RPMI8226 (cell line): ENCODE measurements at regions not wholly inside any gene's neighbourhood (a gene's known extent, or its start where the extent isn't known, plus 50 kb on each side); places are given as distances from the start of the nearest gene placed in this dataset.

Experiments
- DNase-seq: peaks from one replicate; pipeline ENCODE4 v3.0.0-alpha.2; 2015

DNA sequence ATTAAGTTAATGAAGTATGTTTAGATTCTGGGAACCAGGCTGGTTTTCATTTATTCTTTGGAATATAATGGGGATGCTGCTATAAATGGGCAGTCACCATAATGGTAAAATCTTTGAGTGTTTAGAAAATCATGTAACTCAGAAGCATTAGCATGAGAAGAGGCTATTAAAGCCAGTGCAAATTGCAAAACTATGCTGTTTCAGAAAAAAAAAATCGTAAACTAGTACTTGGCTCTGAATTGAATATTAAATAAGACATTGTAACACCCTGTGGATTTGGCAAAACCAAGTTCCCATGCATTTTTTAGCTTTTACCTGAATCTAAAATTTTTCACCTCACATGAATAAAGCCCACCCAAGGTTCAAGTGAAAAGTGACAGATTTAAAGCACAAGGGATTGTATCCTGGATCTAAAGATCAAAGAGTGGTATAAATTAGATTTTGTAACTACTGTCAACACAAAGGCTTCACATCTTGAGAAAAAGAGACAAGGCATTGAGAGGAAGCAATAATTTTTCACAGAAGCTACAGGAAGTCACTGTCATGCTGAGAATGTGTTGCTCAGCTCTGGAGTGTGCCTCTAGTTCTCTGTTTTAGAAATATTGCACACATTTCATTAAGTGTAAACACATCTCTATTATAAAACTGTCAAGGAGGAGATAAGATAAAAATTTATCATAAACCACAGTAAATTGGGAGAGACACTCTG, 142.2 kb downstream of the ABCA8 start:
- no peak for DNase-seq

DNA sequence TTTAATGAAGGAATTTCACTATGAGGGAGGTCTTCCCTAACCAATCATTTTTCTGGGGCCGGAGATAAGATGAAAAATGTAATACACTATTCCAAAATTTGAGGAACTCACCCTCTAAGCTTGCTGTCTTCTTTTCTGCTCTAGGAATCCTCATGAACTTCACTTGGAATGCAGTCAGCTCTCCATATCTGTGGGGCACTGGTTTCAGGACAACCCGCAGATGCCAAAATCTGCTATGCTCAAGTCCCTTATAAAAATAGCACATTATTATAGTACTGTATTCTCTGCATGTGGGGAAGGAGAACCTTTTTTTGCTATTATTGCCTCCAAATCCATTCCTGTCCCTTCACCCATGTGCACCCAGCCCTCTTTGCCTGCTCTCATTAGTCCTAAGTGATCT, 146.0 kb downstream of the ABCA8 start:
- DNase-seq, result no peak

GRCh38 chr17:68807998-68808772, 147.0 kb downstream of the ABCA8 start:
- DNase-seq, result no peak

- no peak for DNase-seq
Measured at GRCh38 chr17:68805609-68806008, 149.6 kb downstream of the ABCA8 start.

GRCh38 chr17:68804777-68805520, 150.2 kb downstream of the ABCA8 start:
- no peak for DNase-seq

DNA sequence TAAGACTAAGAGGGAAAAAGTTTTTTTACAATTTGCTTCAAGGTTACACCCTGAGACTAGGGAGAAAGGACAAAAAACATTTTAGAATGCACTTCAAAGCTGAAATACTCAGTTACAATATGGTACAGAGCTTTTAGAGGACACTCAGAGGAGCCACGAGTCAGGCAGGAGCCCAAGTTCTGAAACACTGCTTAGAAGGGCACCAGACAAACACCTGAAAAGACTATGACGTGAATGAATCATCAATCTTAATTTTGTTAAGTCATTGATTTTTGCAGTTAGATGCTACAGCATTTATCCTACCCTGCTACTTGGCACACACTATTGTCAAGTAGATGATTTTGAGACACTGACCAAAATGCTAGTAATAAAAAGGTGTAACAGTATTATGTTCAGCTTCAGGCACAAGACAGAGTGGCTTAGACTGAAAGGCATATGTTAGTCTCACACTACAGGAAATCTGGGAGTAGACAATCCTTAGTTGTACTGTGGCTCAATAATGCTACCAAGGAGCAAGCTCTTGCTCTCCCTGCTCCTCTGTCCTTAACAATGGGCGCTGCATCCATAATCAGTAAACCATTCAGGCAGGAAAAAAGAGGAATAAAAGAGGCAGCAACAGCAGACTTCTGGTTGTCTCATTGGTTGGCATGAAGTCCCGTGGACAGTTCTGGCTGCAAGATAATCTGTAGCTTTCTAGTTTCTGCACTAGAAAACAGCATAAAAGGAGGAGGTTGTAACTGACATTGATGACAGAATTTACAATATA, 151.8 kb downstream of the ABCA8 start:
- no peak for DNase-seq

GRCh38 chr17:68801335-68802247, 153.6 kb downstream of the ABCA8 start:
- DNase-seq, result no peak

DNA sequence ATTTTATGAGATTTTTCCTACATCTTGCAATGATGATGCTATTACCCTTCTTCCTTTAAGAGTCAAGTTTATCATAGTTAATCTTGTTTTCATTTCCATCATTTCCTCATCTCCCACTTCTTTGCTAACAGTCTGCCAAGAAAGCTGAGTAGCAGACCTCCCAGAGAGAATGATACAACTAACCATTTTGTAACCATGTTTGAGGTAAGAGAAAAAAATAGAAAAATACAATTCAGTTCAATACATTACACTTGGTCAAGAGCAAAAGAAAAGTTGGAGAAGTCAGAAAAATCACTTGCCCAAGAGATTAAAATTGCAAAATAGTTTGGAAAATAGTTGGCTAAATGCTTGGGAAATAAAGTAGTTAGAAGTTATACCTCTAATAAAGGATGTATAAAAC, 154.4 kb downstream of the ABCA8 start:
- DNase-seq, result no peak

- DNase-seq, result no peak
Measured at GRCh38 chr17:68794636-68795434, 160.4 kb downstream of the ABCA8 start.

DNA sequence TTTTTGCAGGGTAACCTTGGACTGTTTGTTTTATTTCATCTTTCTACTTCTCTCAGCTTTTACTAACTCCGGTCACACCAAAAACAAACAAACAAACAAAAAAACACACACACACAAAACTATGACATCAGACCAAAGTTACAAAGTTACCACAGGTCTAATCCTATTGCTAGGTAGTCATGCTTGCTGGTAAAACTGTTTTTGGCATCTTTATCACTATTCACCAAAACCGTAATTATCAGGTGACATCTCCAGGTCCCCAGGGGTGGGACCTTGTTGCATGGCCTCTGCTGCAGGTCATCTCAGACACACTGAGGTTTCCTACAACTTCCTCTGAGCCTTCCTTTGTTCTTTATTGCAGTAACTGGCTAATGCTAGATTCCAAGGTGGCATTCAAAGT, 162.3 kb downstream of the ABCA8 start:
- no peak for DNase-seq

- DNase-seq, result no peak
Measured at GRCh38 chr17:68792042-68792685, 163.0 kb downstream of the ABCA8 start.

GRCh38 chr17:68790931-68791330, 164.3 kb downstream of the ABCA8 start:
- no peak for DNase-seq

GRCh38 chr17:68790492-68790891, 164.7 kb downstream of the ABCA8 start:
- DNase-seq, result no peak

DNA sequence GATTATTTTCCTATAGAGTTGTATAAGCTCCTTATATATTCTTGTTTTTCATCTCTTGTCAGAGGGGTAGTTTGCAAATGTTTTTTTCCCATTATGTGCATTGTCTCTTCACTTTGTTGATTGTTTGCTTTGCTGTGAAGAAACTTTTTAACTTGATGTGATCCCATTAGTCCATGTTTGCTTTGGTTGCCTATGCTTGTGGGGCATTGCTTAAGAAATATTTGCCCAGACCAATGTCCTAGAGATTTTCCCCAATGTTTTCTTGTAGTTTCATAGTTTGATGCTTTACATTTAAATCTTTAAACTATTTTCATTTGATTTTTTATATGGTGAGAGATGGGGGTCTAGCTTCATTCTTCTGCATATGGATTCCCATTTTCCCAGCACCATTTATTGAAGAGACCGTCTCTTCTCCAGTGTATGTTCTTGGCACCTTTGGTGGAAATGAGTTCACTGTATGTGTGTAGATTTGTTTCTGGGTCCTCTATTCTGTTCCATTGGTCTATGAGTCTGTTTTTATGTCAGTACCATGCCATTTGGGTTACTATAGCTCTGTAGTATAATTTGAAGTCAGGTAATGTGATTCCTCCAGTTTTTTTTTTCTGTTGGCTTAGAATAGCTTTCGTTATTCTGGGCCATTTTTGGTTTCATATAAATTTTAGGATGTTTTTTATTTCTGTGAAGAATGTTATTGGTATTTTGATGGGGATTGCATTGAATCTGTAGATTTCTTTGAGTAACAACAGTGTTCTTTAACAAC, 165.8 kb downstream of the ABCA8 start:
- no peak for DNase-seq

GRCh38 chr17:68785565-68786486, 169.4 kb downstream of the ABCA8 start:
- no peak for DNase-seq

GRCh38 chr17:68784431-68784830, 170.8 kb downstream of the ABCA8 start:
- no peak for DNase-seq

DNA sequence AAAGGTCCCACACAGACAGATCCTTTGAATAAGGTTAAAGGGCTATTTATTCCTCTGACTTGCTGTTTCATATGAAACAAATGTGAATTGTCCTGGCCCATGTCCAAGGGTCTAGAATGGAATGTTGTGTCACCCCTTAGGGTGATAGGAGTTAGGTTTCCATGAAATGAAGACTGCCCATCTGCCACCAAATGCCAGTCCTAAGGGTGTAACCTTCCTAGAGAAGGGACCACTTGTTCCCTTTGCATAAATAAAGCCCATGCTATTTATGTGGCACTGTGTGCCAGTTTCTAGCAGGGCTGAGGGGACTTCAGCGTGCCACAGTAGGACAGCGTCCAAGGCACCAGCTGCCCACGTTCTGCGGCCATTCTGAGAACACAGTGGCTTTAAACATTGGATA, 171.3 kb downstream of the ABCA8 start:
- DNase-seq, result no peak

GRCh38 chr17:68782789-68783188, 172.4 kb downstream of the ABCA8 start:
- DNase-seq, result no peak

GRCh38 chr17:68780596-68780995, 174.6 kb downstream of the ABCA8 start:
- no peak for DNase-seq
